ENCODE measurements at regions not wholly inside any gene's neighbourhood (a gene's known extent, or its start where the extent isn't known, plus 50 kb on each side); places are given as distances from the start of the nearest gene placed in this dataset.

- Histone ChIP-seq H2AFZ (ENCODE audit: insufficient read depth, low read length, poor library complexity) (no peak overlapping the region), H3K79me2 (ENCODE audit: control insufficient read depth, insufficient read depth, low read length, poor library complexity) (no peaks in the 10 kb centered on the region)
Observed at GRCh38 chr4:64564126-64564525, 154.9 kb upstream of the TECRL start.

DNA sequence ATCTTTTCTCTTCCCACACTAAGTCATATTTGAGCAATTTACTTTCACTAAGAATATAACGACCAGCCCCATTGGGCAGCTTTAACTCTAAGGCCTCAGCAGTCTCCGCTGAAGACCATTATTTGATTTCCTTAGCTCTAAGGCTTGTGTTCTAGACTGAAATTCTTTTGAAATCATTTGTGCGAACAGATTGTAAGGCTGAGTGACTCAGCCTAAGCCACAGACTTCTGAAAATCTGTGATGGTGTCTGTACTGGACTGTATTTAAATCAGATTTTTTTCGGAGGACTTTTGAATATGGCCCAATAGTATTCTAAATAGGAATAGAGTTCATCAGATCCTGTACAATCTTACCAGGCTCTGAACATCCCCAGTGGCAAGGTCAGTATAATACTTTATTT lies 150.3 kb upstream of the TECRL start:
- H2AK5ac ChIP-seq (ENCODE audit: low read length) = no peak overlapping the region
- no peak overlapping the region for H3K4me3 ChIP-seq (ENCODE audit: low read depth, low read length)
- no peak overlapping the region for H3K9ac ChIP-seq (ENCODE audit: low read length)
- no peak overlapping the region for H2BK5ac ChIP-seq (ENCODE audit: low read depth, low read length, poor library complexity)
- no peaks in the 10 kb centered on the region for H3K79me2 ChIP-seq (ENCODE audit: control insufficient read depth, insufficient read depth, low read length, poor library complexity)
- H2BK12ac ChIP-seq (ENCODE audit: low read length) = no peak overlapping the region
- no peak overlapping the region for H3K4ac ChIP-seq (ENCODE audit: low read depth, low read length)
- no peaks in the 10 kb centered on the region for H3K27me3 ChIP-seq (ENCODE audit: insufficient read depth, low read length)
- no peaks in the 10 kb centered on the region for H3K79me1 ChIP-seq (ENCODE audit: low read length)
- WGBS (ENCODE audit: extremely low coverage, insufficient coverage, insufficient read length) = no CpG with 5 or more reads among the region's 4 CpGs
- no peak overlapping the region for H3K23ac ChIP-seq (ENCODE audit: low read length)
- no peaks in the 10 kb centered on the region for H3K9me3 ChIP-seq (ENCODE audit: insufficient read depth, low read depth, low read length)
- H4K12ac ChIP-seq (ENCODE audit: low read depth, low read length) = no peak overlapping the region
- H3K4me2 ChIP-seq (ENCODE audit: low read length) = no peak overlapping the region
- H3K36me3 ChIP-seq (ENCODE audit: control insufficient read depth in 1 of 2, insufficient read depth in 2 of 2, low read length in 2 of 2) = no peaks in the 10 kb centered on the region
- H2BK120ac ChIP-seq (ENCODE audit: insufficient read depth, low read length, poor library complexity) = no peak overlapping the region
- no peak overlapping the region for H2AFZ ChIP-seq (ENCODE audit: insufficient read depth, low read length, poor library complexity)
- H3K27ac ChIP-seq (ENCODE audit: low read depth, low read length) = no peak overlapping the region
- no peak overlapping the region for H3K14ac ChIP-seq (ENCODE audit: low read length)
- no peak overlapping the region for H4K8ac ChIP-seq (ENCODE audit: low read depth, low read length)
- no peak for DNase-seq
- no peak overlapping the region for H3K18ac ChIP-seq (ENCODE audit: low read length)
- no peaks in the 10 kb centered on the region for H3K4me1 ChIP-seq (ENCODE audit: control insufficient read depth in 1 of 2, insufficient read depth in 2 of 2, low read length in 2 of 2)
- H4K91ac ChIP-seq (ENCODE audit: low read depth, low read length) = no peak overlapping the region

More at GRCh38 chr4:64564126-64564525, 154.9 kb upstream of the TECRL start:
- Histone ChIP-seq H4K12ac (ENCODE audit: low read depth, low read length) (no peak overlapping the region), H3K4me2 (ENCODE audit: low read length) (no peak overlapping the region), H3K27ac (ENCODE audit: low read depth, low read length) (no peak overlapping the region), H3K23ac (ENCODE audit: low read length) (no peak overlapping the region), H2AK5ac (ENCODE audit: low read length) (no peak overlapping the region), H3K18ac (ENCODE audit: low read length) (no peak overlapping the region), H3K79me1 (ENCODE audit: low read length) (no peaks in the 10 kb centered on the region), H2BK120ac (ENCODE audit: insufficient read depth, low read length, poor library complexity) (no peak overlapping the region), H3K4me3 (ENCODE audit: low read depth, low read length) (no peak overlapping the region), H3K27me3 (ENCODE audit: insufficient read depth, low read length) (no peaks in the 10 kb centered on the region), H3K14ac (ENCODE audit: low read length) (no peak overlapping the region), H3K9ac (ENCODE audit: low read length) (no peak overlapping the region), H3K4ac (ENCODE audit: low read depth, low read length) (no peak overlapping the region), H3K9me3 (ENCODE audit: insufficient read depth, low read depth, low read length) (no peaks in the 10 kb centered on the region), H4K8ac (ENCODE audit: low read depth, low read length) (no peak overlapping the region), H4K91ac (ENCODE audit: low read depth, low read length) (no peak overlapping the region), H2BK5ac (ENCODE audit: low read depth, low read length, poor library complexity) (no peak overlapping the region), H3K4me1 (ENCODE audit: control insufficient read depth in 1 of 2, insufficient read depth in 2 of 2, low read length in 2 of 2) (peaks cover 0 to 1% of the 10 kb centered on the region in 2 experiments), H2BK12ac (ENCODE audit: low read length) (no peak overlapping the region), H3K36me3 (ENCODE audit: control insufficient read depth in 1 of 2, insufficient read depth in 2 of 2, low read length in 2 of 2) (no peaks in the 10 kb centered on the region)
- DNase-seq = no peak
- WGBS (ENCODE audit: extremely low coverage, insufficient coverage, insufficient read length) = no CpG with 5 or more reads among the region's 4 CpGs

DNA sequence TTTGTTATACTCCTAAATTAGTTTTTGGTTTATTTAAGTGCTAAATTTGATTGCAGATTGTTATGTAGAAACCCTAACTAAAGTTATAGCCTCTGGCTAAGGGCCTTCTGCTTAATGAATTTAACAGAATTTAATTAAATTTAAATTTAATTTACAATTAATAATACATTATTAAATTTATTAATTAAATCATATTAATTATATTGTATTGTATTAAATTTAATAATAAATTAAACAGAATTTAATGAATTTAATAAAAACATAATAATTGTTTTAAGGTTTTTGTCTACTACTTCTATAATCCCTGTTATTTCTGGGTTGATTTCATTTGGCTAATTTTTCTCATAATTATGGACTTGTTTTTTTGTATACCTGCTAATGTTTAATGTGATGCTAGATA lies 141.9 kb upstream of the TECRL start:
- H3K4me1 ChIP-seq (ENCODE audit: control insufficient read depth in 1 of 2, insufficient read depth in 2 of 2, low read length in 2 of 2) = no peaks in the 10 kb centered on the region

GRCh38 chr4:64545593-64545992 lies 136.3 kb upstream of the TECRL start:
- Histone ChIP-seq H4K91ac (ENCODE audit: low read depth, low read length) (no peak overlapping the region), H3K9me3 (ENCODE audit: insufficient read depth, low read depth, low read length) (no peaks in the 10 kb centered on the region), H4K12ac (ENCODE audit: low read depth, low read length) (no peak overlapping the region), H3K4me3 (ENCODE audit: low read depth, low read length) (no peak overlapping the region), H3K9ac (ENCODE audit: low read length) (no peak overlapping the region), H3K4me2 (ENCODE audit: low read length) (no peak overlapping the region), H3K79me1 (ENCODE audit: low read length) (no peaks in the 10 kb centered on the region), H3K27ac (ENCODE audit: low read depth, low read length) (no peak overlapping the region), H3K4me1 (ENCODE audit: control insufficient read depth in 1 of 2, insufficient read depth in 2 of 2, low read length in 2 of 2) (no peaks in the 10 kb centered on the region), H2BK5ac (ENCODE audit: low read depth, low read length, poor library complexity) (no peak overlapping the region), H3K4ac (ENCODE audit: low read depth, low read length) (no peak overlapping the region), H2AFZ (ENCODE audit: insufficient read depth, low read length, poor library complexity) (no peak overlapping the region), H2BK12ac (ENCODE audit: low read length) (no peak overlapping the region), H3K27me3 (ENCODE audit: insufficient read depth, low read length) (no peaks in the 10 kb centered on the region), H3K14ac (ENCODE audit: low read length) (no peak overlapping the region), H3K36me3 (ENCODE audit: control insufficient read depth in 1 of 2, insufficient read depth in 2 of 2, low read length in 2 of 2) (no peaks in the 10 kb centered on the region), H2BK120ac (ENCODE audit: insufficient read depth, low read length, poor library complexity) (no peak overlapping the region), H2AK5ac (ENCODE audit: low read length) (no peak overlapping the region), H4K8ac (ENCODE audit: low read depth, low read length) (no peak overlapping the region), H3K23ac (ENCODE audit: low read length) (no peak overlapping the region), H3K79me2 (ENCODE audit: control insufficient read depth, insufficient read depth, low read length, poor library complexity) (no peaks in the 10 kb centered on the region), H3K18ac (ENCODE audit: low read length) (no peak overlapping the region)
- WGBS (ENCODE audit: extremely low coverage, insufficient coverage, insufficient read length) = no CpG with 5 or more reads among the region's 15 CpGs
- no peak for DNase-seq

More for the DNA sequence above, 141.9 kb upstream of the TECRL start:
- Histone ChIP-seq H3K23ac (ENCODE audit: low read length) (no peak overlapping the region), H4K12ac (ENCODE audit: low read depth, low read length) (no peak overlapping the region), H2BK120ac (ENCODE audit: insufficient read depth, low read length, poor library complexity) (no peak overlapping the region), H2AFZ (ENCODE audit: insufficient read depth, low read length, poor library complexity) (no peak overlapping the region), H2BK5ac (ENCODE audit: low read depth, low read length, poor library complexity) (no peak overlapping the region), H3K27ac (ENCODE audit: low read depth, low read length) (no peak overlapping the region), H3K79me1 (ENCODE audit: low read length) (no peaks in the 10 kb centered on the region), H3K9ac (ENCODE audit: low read length) (no peak overlapping the region), H3K36me3 (ENCODE audit: control insufficient read depth in 1 of 2, insufficient read depth in 2 of 2, low read length in 2 of 2) (no peaks in the 10 kb centered on the region), H4K91ac (ENCODE audit: low read depth, low read length) (no peak overlapping the region), H4K8ac (ENCODE audit: low read depth, low read length) (no peak overlapping the region), H3K4me2 (ENCODE audit: low read length) (no peak overlapping the region), H3K14ac (ENCODE audit: low read length) (no peak overlapping the region), H3K4ac (ENCODE audit: low read depth, low read length) (no peak overlapping the region), H3K18ac (ENCODE audit: low read length) (no peak overlapping the region), H3K9me3 (ENCODE audit: insufficient read depth, low read depth, low read length) (no peaks in the 10 kb centered on the region), H3K79me2 (ENCODE audit: control insufficient read depth, insufficient read depth, low read length, poor library complexity) (no peaks in the 10 kb centered on the region), H3K4me3 (ENCODE audit: low read depth, low read length) (no peak overlapping the region), H2AK5ac (ENCODE audit: low read length) (no peak overlapping the region), H3K27me3 (ENCODE audit: insufficient read depth, low read length) (no peaks in the 10 kb centered on the region), H2BK12ac (ENCODE audit: low read length) (no peak overlapping the region)
- DNase-seq = no peak
